Middle frontal gyrus (tissue), 1 donor: ENCODE measurements at regions not wholly inside any gene's neighbourhood (a gene's known extent, or its start where the extent isn't known, plus 50 kb on each side); places are given as distances from the start of the nearest gene placed in this dataset.

Source experiments
- DNase-seq: peaks from one replicate; pipeline ENCODE4 v3.0.0-alpha.2; 2015; ENCODE audit warnings: low spot score; ENCODE audit errors: extremely low spot score

DNA sequence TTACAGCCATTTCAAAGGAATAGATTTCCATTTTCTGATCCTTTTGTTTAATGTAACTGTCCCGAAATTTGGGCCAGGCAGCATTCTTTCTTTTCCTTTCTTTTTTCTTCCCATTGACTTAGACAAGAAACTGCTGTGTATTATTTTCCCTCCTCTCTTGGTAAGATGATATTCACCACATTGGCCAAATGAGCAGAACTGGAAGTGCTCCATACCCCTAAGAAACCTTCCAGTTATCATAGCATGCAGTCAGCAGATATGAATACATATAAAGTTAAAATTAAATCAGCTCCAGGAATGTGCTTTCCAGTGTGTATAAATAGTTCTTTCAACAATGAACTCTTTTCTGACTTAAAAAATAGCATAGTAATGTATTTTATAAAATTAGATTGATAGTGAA, 168.5 kb upstream of the GAS1 start:
- no peak for DNase-seq

DNA sequence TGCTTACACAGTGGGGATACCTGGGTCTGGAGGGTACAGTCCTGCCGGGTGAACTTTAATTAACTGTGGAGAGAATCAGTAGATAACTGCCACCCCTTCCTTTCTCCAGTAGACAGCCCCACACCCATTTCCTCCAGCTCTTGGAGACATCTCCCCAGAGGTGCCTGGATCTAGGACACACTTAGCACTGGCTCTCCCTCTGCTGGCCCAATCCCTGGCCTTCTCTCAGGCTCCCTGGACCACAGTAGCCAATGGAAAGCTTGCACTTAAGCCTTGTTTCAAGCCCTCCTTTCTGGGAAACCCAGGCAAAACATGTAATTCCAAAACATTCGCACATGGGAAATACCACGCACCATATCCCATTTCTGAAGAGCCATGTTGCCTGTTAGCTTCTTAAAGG, 169.2 kb upstream of the GAS1 start:
- no peak for DNase-seq

DNA sequence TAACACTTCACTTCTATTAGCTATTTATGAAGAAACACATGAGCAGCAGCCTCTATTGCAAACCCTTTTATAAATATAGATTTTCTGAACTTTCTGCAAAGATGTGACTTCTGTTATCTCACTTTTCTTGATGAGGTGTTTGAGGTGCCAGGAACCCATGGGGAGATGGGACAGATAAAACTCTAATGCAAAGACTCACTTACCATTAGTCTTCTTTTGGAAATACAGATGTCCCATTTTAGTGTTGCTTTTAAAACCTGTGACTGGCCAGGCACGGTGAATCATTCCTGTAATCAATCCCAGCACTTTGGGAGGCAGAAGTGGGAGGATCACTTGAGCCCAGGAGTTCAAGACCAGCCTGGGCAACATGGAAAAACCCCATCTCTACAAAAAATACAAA, 171.3 kb upstream of the GAS1 start:
- DNase-seq, result no peak

DNA sequence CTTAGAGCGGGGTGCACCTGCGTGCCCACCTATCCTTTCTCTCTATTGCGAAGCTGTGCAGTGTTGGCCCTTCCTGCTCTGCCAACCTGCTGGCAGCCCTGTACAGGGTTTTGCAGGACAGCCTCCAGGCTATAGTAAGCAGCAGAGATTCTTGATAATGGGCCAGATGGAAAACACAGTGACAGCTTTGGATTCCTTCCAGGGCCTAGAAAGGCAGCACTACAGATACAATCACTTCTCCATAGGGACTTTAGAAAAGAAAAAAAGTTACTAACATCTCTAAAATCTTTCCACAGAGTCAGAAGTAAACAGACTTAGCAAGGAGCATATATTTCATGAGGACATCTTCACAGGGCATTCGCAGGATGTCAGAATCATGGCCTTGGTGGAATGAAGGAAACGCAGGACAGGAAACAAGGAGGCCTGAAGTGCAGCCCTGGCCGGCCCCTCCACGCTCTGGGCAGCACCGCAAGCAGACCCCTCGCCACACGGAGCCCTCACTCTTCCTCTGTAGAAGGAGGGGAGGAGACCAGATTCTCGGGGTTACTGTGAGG, 172.1 kb upstream of the GAS1 start:
- no peak for DNase-seq

DNA sequence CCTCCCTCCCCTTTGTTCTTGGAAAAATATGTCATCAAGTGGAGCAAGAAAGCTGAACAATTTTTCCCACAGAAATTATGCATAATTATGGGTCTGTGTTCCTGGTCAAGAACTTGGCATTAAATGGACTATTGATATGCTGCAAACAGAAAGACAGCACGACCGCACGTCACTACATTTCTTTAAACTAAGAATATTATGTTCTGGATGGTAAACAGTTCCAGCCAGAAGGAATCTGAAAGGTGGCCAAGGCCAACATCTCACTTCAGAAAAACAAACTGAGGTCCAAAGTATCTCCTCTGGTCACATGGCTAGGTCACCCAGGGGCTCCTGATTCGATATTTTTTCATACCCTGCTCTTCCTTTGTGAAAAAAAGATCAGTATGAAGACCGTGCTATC, 173.3 kb upstream of the GAS1 start:
- DNase-seq, result no peak

DNA sequence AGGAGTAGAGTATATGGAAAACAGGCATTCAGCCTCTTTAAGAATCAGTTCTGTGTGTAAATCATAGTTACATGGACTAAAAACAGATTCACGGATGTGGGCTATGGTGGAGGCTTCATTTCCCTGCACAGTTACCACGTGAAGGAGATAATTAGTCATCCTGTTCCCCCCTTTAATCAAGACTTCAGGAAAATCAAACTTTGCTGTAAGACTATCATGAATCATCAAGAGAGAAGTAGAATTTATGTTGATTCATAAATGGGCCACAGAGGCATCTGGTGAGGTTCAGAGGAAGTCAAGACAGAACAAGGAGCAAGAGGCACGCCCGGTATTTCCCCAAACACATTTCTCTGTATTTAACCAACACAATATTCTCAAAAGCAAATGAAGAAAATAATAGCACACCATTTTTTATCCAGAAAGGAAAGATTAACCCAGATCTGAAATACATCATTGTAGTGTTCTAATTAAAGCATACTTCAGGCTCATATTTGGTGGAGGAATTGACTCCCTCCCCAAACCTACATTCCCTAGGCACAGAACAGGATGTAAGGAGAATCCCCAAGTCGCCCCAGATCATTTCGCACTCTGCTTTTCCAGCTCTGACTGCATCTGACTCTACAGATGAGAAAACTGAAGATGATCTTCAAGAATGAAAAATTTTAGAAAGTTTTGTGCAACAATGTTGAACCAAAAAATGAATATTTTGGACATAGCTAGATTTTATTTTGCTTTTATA, 175.8 kb upstream of the GAS1 start:
- no peak for DNase-seq

DNA sequence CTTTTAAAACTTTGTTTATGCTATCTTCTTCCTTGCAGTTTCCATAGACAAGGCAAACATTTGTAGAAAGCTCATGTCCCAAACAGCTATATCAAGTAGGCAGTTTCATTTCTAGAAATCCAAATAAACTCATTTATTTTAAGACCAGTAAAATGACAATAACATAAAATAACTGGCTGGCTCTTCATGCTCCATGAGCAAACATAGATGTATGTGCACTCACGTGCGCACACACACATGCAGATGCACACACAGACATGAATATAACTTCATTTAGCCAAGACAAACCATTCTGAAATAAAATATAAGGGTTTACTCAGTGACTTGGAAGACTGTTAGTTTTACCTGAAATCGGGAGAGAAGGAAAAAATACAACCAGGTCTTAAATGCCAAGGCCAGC, 176.5 kb upstream of the GAS1 start:
- DNase-seq, result no peak

DNA sequence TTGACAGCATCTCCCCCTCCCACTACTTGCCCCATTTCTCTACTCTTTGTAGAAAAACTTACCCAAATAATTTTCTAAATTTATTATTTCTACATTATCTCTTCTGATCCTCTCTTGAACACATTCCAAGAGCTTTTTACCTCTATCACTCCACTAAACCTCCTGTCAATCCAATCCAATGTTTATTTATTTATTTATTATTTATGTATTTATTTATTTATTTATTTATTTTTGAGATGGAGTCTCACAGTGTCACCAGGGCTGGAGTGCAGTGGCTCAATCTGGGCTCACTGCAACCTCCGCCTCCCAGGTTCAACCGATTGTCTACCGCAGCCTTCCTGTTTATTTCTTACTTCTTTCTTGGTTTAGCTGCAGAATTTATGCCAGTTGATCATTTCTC, 178.5 kb upstream of the GAS1 start:
- DNase-seq, result no peak

DNA sequence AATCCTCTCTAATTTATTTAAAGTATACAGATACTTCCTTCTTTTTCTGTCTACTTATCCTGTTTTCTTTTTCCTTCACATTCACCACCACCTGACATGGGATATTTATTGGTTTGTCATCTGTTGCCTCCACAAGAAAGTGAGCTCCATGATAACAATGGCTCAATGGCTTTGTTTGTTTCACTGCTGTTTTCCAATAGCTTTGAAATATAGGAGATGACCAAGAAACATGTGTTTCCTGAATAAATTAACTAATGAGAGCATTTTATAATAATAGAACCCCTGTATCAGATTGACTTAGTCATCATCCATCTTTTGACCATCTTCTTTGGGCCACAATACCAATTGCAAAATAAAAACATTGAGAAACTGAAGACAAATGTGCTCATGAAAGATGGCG, 180.2 kb upstream of the GAS1 start:
- DNase-seq, result no peak

DNA sequence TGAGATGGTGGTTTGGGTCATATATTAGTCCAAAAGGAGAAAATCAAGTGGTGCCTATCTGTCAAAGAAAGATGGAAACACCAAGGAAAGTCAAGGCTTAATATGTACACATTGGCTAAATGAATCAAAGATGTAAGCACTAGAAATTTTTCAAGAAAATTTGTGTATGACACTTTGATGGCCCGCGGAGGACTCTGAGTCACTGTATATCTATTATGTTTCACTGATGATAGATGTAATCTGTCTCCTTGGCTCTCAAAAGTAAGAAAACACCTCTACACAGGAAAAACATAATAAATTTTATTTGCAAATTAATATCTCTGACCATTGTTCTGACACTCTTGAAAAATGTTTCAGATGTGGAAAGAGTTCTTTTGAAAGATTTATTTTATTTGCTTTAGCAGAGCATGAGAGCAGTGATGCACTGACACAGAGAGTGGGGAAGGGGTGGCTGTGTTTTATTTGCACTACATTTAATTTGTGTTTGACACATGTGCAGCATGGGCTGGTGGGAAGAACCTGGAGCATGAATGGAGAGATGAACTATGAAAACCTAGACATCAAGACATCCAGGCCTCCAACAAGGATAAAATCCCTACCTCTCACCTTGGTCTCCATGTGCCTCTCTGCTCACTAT, 180.8 kb upstream of the GAS1 start:
- DNase-seq, result no peak

DNA sequence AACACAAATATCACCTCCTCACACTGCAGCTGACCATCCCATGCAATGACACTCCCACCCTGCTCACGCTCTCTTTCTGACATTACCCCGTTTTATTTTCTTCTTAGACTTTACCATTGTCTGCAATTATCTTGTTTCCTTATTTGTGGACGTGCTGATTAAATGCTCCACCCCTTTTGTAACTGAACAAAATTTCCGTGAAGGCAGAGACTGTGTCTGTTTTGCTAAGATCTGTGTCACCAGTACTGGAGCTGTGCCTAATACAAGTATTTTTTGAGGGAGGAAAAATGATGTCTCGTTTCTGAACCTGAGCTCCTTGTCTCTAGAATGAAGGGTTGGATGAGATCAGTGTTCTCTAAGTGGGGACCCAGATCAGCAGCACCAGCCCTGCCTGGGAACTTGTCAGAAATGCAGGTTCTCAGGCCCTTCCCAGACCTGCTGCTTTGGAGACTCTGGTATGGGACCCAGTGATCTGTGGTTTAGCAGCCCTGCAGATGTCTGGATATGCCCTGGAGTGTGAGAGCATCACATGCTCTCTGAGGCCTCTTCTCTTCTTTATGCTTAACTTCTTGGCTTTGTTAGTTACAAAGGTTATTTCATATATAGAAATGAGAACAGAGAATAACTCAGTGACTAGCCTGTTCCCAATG, 181.7 kb upstream of the GAS1 start:
- no peak for DNase-seq

DNA sequence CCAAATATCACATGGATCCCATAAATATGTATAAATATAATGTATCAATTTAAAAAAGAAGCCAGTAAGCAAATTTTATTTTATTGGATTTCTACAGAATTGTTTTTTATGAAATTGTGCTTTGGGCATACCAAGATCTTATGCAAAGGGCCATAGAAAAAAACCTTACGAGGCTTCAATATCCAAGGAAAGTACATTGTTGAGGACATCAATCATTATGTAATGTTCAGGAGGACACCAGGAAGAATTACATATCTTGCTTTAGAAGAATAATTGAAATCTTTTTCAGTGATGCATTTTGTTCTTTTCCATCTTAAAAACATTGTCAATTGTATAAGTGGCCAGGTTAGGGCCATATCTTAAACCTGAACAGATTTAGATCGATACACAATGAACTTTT, 187.8 kb upstream of the GAS1 start:
- no peak for DNase-seq

DNA sequence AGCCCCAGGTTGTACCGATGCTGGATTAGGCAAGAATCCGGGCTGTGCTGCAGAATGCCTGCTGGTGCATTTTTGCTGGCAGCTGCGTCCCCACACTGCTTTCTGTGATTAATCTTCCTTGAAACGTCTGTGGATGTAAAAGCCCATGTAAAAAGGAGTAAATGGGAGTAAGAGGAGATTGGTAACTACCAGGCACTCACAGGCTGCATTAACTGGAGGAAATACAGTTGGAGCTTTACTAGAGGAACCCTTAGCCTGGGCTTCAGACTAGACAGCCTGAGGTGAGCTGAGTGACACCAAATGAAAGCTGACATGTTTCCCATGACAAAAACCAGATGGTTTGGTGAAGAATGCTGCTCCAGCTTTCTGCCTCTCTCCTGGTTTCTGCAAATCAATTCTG, 190.4 kb upstream of the GAS1 start:
- DNase-seq, result no peak

DNA sequence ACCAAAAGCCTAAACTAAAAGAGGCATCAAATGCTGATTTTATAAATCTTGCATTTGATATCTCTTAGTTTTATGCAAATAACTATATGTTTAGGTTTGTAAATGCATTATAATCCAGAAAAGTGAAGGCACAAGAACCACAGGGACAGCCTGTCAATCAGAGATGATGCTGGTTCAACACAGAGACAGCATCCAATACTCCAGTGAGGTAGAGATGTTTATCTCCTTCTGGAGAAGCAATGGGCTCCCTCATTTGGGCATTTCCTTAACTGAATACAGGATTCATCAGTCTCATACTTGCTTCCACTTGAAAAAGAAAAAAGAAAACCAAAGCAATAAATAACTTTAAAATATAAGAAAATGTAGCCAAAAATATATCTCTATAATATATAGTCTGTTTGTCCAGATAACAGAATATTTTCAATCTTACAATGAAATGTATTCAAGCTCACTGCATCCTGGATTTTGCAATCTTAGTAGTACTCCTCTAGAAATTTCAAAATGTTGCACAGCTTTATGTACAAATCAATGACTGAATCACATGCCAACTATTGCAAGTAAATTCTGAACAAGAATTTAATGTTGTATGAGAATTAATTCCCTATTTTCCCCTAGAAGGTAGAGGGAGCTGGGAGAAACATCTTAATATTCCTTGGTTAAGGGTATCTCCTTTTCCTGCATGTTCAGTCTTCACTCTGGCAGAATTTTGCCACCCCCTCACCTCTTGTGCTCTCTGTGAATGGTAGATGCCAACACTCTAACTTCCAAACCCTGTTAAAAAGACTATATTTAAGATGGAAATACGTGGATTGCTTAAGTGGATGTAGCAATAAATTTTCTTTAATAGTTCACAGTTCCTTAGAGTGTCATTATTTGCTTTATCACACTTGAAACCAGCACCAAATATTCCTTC, 191.1 kb upstream of the GAS1 start:
- no peak for DNase-seq

DNA sequence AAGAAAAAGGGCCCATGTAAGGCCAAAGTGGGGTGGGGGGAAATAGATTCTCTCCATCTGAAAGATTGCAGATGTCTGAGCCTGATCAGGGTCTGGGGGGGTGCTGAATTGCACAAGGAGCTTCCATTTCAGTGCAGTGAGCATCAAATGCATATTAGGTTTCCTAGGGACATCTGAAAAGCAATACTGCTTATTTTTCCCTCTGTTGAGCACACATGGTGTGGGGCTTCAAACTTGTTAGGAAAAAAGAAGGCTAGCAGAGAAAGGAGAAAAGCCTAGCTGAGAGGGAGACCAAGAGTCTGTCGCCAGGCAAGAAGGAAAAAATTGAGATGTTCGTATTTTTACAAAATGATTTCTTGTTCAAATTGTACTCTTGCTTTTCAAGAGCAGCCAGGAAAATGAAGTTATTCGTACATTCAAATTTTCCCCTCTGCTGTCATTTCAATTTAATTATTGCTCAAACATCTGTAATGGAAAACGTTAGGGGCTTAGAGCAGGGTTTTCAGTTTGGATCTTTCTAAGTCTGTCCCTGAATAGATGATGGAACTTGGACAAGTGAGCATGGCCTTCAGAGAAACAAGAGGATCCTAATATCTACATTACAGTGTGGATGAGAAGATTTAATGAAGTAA, 191.9 kb upstream of the GAS1 start:
- no peak for DNase-seq

DNA sequence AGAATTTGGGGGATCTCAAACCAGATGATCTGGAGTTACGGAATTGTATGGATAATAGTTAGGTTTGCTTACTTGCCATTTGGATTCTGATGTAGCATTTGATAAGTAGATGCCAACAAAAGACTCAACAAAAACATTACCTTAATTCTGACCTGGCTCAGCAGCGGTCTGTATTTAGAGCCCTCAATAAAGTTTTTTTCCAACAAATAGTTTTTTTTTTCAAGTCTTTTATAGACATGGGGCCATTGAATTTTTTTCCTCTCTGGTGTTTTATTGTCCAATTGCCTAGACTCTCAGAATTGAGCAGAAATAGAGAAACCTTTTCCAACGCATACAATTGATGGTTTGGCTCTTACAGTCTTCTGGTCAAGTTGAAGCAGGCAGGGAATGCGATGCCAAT, 192.8 kb upstream of the GAS1 start:
- no peak for DNase-seq

DNA sequence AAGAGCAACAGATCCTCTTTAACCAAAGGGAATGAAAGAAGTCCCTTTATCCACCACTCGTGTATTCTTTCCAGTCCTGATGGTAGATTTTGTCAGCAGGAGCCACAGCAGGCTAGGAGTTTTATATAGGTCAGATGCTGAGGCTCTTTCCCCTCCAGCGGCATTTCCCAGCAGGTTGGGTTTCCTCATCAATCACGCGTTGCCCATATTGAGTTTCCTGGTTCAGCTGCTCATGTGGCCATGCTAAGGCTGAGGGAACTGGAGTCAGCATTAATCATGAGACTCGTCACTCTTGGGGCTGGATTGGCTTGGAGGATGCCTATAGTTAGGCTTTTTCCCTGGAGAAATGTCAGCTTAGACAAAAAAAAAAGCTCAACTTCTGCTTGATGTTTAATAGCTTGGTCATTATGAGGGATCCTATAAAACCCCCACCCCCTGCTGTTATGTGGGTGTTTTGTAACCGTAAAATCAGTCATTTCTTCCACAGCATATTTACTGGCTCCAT, 193.4 kb upstream of the GAS1 start:
- DNase-seq, result no peak

DNA sequence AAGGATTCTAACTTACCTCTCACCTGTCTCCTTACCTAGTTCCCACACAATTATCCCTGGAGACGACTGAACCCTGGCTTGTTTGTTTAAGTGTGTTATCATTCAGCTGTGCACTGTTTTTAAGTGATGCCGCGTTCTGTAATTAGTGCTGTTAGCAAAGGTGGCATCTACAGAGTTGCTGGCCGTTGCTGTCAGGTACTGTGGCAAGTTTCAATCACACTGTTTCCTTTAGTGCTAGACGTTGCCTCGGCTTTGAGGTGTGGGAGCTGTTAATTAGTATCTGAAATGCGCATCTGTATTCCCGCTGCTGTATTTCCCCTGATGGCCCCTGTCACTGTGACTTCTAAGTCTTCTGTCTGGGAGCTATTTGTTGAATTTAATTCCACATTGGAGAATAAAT, 193.8 kb upstream of the GAS1 start:
- DNase-seq, result no peak

DNA sequence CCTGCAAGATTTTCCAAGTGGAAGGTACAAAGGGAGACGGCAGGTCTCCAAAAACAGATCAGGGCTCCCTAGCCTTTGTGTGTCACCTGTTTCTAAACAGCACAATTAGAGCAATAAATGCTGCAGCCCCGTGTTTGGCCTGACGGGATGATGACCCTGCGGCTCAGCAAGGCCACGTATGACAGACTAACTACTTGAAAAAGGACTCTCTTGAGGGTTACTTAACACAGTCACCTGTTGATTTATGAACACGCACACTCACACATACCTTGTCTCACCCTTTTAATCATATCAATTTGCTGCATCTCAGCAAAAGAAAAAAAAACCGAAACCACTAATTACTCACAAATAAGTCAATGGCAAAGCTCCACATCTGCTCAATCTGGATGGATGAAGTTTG, 199.6 kb upstream of the GAS1 start:
- no peak for DNase-seq

DNA sequence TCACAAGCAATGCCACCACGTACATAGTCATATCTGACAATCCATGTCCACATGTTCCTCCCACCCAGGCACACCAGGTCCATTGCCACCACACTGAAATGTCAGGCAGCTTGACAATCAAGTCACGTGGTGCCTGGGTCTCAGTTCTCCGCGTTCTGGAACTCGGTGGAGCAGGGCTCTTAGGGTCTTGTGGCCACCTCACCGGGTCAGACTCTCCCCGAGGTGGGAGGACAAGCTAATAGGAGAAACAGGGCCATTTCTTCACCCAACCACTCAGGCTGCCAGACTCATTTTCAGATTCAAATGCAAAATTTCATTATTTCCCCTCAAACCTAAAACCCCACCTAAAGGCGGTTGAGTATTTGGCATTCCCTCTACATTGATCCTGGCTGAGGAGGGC, 200.5 kb upstream of the GAS1 start:
- DNase-seq, result no peak
